DOHH2 (cell line): ENCODE measurements at regions not wholly inside any gene's neighbourhood (a gene's known extent, or its start where the extent isn't known, plus 50 kb on each side); places are given as distances from the start of the nearest gene placed in this dataset.

Experiments used
- CTCF ChIP-seq: fragments of 200-600 bp; sonication (generic); IDR thresholded peaks from one replicate; pipeline ENCODE4 v1.5.1; 2014; ENCODE audit warnings: antibody characterized with exemption, mild to moderate bottlenecking, low read depth, low read length; ENCODE audit not compliant: poor library complexity, severe bottlenecking
- EZH2phosphoT487 ChIP-seq: fragments of 200-600 bp; sonication (generic); IDR thresholded peaks from 2 replicates; pipeline ENCODE4 v1.6.1; 2017; ENCODE audit warnings: borderline replicate concordance, mild to moderate bottlenecking, antibody characterized with exemption, low read length, moderate library complexity, mixed read lengths

DNA sequence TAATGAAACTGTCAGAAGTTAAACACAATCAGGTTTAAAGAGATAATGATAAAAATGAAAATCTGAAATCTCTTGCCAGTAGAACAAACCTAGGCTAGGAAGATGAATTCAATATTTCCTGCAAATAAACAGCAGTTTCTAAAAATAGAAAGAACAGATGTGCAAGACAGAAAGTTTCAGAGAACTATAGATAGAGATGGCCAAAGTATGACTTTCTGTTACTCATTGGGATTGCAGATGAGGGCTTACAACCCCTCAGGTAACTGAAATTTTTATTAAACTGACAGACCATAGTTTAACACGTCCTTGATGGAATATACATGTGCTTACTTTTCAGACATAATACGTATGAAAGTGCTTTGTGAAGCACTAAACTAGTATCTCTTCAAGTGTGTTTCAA lies 82.3 kb upstream of the PPARGC1A start:
- no peak for TF ChIP-seq CTCF
- no peak for TF ChIP-seq EZH2phosphoT487
